ENCODE measurements at regions not wholly inside any gene's neighbourhood (a gene's known extent, or its start where the extent isn't known, plus 50 kb on each side); places are given as distances from the start of the nearest gene placed in this dataset.

DNA sequence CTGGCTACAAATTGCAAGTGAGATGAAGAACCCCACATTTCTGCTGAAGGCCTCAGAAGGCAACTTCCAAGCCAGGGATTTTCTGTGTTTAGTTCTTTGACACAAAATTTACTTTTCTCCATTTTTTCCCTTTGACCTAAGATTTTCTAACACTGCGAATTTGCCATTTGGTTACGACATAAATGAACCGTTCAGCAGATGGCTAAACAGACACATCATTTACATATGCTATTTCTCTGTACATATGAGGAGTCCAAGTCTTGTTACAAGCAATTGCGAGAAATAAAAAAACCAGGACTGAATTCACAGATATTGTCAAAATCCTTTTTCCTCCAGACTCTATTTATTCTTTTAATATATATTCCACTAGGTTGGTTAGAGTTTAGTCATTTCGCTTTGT lies 978.6 kb downstream of the NLGN4X start:
- DNase-seq: peak in 1 of 3 donors; percentile 4
- Histone ChIP-seq H3K4me3 (no peak overlapping the region), H3K27ac (ENCODE audit: low read depth in 1 of 2, low read length in 1 of 2) (no peak overlapping the region), H3K9me3 (ENCODE audit: control insufficient read depth in 4 of 4, insufficient read depth in 3 of 4, low read length in 3 of 4) (no peaks in the 10 kb centered on the region), H3K36me3 (ENCODE audit: control insufficient read depth in 4 of 4, insufficient read depth in 4 of 4, low read length in 4 of 4) (no peaks in the 10 kb centered on the region), H3K27me3 (ENCODE audit: control insufficient read depth in 3 of 3, insufficient read depth in 3 of 3, low read length in 2 of 3) (peaks cover 0 to 22% (median 0%) of the 10 kb centered on the region in 3 donors), H3K4me1 (ENCODE audit: control insufficient read depth in 5 of 5, insufficient read depth in 5 of 5, low read length in 5 of 5) (no peaks in the 10 kb centered on the region), H3K9ac (ENCODE audit: insufficient read depth in 1 of 2, low read length in 2 of 2) (no peak overlapping the region)
- ATAC-seq (ENCODE audit: insufficient read depth, low FRiP score): no peak
- 85 to 91% methylated on average over 5 of the region's 5 CpGs for WGBS, 2 donors
- TF ChIP-seq, protein P1, sequence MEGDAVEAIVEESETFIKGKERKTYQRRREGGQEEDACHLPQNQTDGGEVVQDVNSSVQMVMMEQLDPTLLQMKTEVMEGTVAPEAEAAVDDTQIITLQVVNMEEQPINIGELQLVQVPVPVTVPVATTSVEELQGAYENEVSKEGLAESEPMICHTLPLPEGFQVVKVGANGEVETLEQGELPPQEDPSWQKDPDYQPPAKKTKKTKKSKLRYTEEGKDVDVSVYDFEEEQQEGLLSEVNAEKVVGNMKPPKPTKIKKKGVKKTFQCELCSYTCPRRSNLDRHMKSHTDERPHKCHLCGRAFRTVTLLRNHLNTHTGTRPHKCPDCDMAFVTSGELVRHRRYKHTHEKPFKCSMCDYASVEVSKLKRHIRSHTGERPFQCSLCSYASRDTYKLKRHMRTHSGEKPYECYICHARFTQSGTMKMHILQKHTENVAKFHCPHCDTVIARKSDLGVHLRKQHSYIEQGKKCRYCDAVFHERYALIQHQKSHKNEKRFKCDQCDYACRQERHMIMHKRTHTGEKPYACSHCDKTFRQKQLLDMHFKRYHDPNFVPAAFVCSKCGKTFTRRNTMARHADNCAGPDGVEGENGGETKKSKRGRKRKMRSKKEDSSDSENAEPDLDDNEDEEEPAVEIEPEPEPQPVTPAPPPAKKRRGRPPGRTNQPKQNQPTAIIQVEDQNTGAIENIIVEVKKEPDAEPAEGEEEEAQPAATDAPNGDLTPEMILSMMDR (IDR thresholded peaks at IDR 0.05; ENCODE audit: control extremely low read depth, extremely low read depth): no peak

- Histone ChIP-seq H3K27ac (ENCODE audit: low read depth in 1 of 2, low read length in 1 of 2) (no peak overlapping the region), H3K4me3 (no peak overlapping the region), H3K4me1 (ENCODE audit: control insufficient read depth in 5 of 5, insufficient read depth in 5 of 5, low read length in 5 of 5) (no peaks in the 10 kb centered on the region), H3K9ac (ENCODE audit: insufficient read depth in 1 of 2, low read length in 2 of 2) (no peak overlapping the region), H3K36me3 (ENCODE audit: control insufficient read depth in 4 of 4, insufficient read depth in 4 of 4, low read length in 4 of 4) (no peaks in the 10 kb centered on the region), H3K27me3 (ENCODE audit: control insufficient read depth in 3 of 3, insufficient read depth in 3 of 3, low read length in 2 of 3) (peaks cover 0 to 20% (median 0%) of the 10 kb centered on the region in 3 donors), H3K9me3 (ENCODE audit: control insufficient read depth in 4 of 4, insufficient read depth in 3 of 4, low read length in 3 of 4) (no peaks in the 10 kb centered on the region)
- TF ChIP-seq, protein P1 (IDR thresholded peaks at IDR 0.05; ENCODE audit: control extremely low read depth, extremely low read depth): no peak
- ATAC-seq (ENCODE audit: insufficient read depth, low FRiP score) (no peak), DNase-seq (no peak)
- 39 to 59% methylated on average over 7 of the region's 7 CpGs for WGBS, 2 donors
Observed at GRCh38 chrX:5242091-5242790, 986.4 kb downstream of the NLGN4X start.

- WGBS, 2 donors: 67 to 75% methylated on average over 4 of the region's 4 CpGs
- Histone ChIP-seq H3K9ac (ENCODE audit: insufficient read depth in 1 of 2, low read length in 2 of 2) (no peak overlapping the region), H3K36me3 (ENCODE audit: control insufficient read depth in 4 of 4, insufficient read depth in 4 of 4, low read length in 4 of 4) (no peaks in the 10 kb centered on the region), H3K27me3 (ENCODE audit: control insufficient read depth in 3 of 3, insufficient read depth in 3 of 3, low read length in 2 of 3) (peaks cover 0 to 10% (median 0%) of the 10 kb centered on the region in 3 donors), H3K27ac (ENCODE audit: low read depth in 1 of 2, low read length in 1 of 2) (no peak overlapping the region), H3K4me1 (ENCODE audit: control insufficient read depth in 5 of 5, insufficient read depth in 5 of 5, low read length in 5 of 5) (no peaks in the 10 kb centered on the region), H3K4me3 (no peak overlapping the region), H3K9me3 (ENCODE audit: control insufficient read depth in 4 of 4, insufficient read depth in 3 of 4, low read length in 3 of 4) (no peaks in the 10 kb centered on the region)
- ATAC-seq (ENCODE audit: insufficient read depth, low FRiP score) (peak; percentile 64), DNase-seq (peak in 2 of 3 donors; percentile 0 to 16)
- TF ChIP-seq, protein P1 (IDR thresholded peaks at IDR 0.05; ENCODE audit: control extremely low read depth, extremely low read depth): no peak
Observed at GRCh38 chrX:5236749-5237148, 991.9 kb downstream of the NLGN4X start.

DNA sequence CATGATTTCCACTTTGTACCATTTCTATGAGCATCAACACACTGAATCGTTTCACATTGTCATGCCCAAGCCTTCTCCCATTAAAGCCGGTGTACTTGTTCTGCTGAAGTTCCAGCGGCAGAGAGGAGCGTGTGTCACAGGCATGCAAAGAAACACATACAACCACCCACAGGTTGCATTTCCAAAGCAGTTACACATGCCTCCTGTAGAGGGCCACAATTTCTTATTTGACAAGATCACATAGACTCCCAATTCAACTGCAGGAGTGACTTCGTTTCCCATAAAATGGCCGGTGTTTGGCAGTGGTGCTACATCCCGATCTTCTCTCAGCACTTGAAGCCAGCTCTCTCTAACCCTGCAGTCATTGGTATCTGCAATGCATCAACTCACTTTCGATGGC lies 992.6 kb downstream of the NLGN4X start:
- ATAC-seq (ENCODE audit: insufficient read depth, low FRiP score): no peak
- Histone ChIP-seq H3K27ac (ENCODE audit: low read depth in 1 of 2, low read length in 1 of 2) (no peak overlapping the region), H3K9ac (ENCODE audit: insufficient read depth in 1 of 2, low read length in 2 of 2) (no peak overlapping the region), H3K4me1 (ENCODE audit: control insufficient read depth in 5 of 5, insufficient read depth in 5 of 5, low read length in 5 of 5) (no peaks in the 10 kb centered on the region), H3K27me3 (ENCODE audit: control insufficient read depth in 3 of 3, insufficient read depth in 3 of 3, low read length in 2 of 3) (peaks cover 0 to 15% (median 0%) of the 10 kb centered on the region in 3 donors), H3K4me3 (no peak overlapping the region), H3K36me3 (ENCODE audit: control insufficient read depth in 4 of 4, insufficient read depth in 4 of 4, low read length in 4 of 4) (no peaks in the 10 kb centered on the region), H3K9me3 (ENCODE audit: control insufficient read depth in 4 of 4, insufficient read depth in 3 of 4, low read length in 3 of 4) (no peaks in the 10 kb centered on the region)
- no peak for DNase-seq
- TF ChIP-seq, protein P1 (IDR thresholded peaks at IDR 0.05; ENCODE audit: control extremely low read depth, extremely low read depth): no peak
- WGBS, 2 donors: 78 to 94% methylated on average over 8 of the region's 8 CpGs

Measured in lung (tissue), 11 donors.